ENCODE measurements at regions not wholly inside any gene's neighbourhood (a gene's known extent, or its start where the extent isn't known, plus 50 kb on each side); places are given as distances from the start of the nearest gene placed in this dataset.

DNA sequence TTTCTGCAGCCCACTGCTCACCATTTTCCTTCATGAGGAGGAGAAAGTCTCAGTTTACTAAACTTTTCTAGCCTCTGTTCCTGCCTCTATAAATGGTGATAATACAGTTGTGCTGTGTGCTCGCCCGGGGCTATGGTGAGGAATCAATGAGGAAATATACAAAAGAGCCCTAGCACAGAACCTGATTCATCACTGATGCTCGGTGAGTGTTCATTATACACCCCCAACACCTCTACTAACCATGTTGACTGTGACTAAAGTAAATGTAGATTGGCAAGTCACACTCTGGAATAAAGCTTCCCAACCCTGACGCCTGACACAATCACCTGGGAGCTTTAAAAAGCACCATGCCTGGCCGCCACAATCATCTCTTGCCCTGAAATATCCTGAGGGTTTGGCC lies 118.8 kb upstream of the CYP1B1 start:
- no peak overlapping the region for H3K4me3 ChIP-seq (ENCODE audit: low read length)
- peak; percentile 98 for DNase-seq (ENCODE audit: low read depth)
- no peak for TF ChIP-seq CTCF (IDR thresholded peaks at IDR 0.05; ENCODE audit: insufficient read depth, low read depth, low read length, missing control alignments)

- no peak for TF ChIP-seq CTCF (IDR thresholded peaks at IDR 0.05; ENCODE audit: insufficient read depth, low read depth, low read length, missing control alignments)
- DNase-seq (ENCODE audit: low read depth): no peak
- H3K4me3 ChIP-seq (ENCODE audit: low read length): no peak overlapping the region
Observed at GRCh38 chr2:38192976-38193375, 117.0 kb upstream of the CYP1B1 start.

GRCh38 chr2:38192046-38192445 lies 116.1 kb upstream of the CYP1B1 start:
- no peak for DNase-seq (ENCODE audit: low read depth)
- H3K4me3 ChIP-seq (ENCODE audit: low read length): no peak overlapping the region
- TF ChIP-seq CTCF (IDR thresholded peaks at IDR 0.05; ENCODE audit: insufficient read depth, low read depth, low read length, missing control alignments): no peak

DNA sequence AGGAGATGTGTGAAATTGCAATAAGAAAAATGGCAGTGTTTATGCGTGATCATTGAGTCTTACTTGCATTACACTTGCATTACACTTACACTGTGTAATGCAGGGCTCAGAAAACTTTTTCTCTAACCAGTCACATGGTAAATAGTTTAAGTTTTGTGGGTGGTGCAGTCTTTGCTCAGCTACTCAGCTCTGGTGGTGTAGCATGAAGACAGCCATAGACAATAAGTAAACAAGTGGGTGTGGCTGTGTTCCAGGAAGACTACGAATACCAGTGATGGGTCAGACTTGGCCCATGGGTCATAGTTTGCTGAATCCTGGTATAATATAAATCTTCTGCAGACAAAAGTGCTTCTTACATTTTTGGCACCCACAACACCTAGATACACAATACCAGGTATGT lies 115.6 kb upstream of the CYP1B1 start:
- peak; percentile 55 for DNase-seq (ENCODE audit: low read depth)
- no peak for TF ChIP-seq CTCF (IDR thresholded peaks at IDR 0.05; ENCODE audit: insufficient read depth, low read depth, low read length, missing control alignments)
- H3K4me3 ChIP-seq (ENCODE audit: low read length): no peak overlapping the region

DNA sequence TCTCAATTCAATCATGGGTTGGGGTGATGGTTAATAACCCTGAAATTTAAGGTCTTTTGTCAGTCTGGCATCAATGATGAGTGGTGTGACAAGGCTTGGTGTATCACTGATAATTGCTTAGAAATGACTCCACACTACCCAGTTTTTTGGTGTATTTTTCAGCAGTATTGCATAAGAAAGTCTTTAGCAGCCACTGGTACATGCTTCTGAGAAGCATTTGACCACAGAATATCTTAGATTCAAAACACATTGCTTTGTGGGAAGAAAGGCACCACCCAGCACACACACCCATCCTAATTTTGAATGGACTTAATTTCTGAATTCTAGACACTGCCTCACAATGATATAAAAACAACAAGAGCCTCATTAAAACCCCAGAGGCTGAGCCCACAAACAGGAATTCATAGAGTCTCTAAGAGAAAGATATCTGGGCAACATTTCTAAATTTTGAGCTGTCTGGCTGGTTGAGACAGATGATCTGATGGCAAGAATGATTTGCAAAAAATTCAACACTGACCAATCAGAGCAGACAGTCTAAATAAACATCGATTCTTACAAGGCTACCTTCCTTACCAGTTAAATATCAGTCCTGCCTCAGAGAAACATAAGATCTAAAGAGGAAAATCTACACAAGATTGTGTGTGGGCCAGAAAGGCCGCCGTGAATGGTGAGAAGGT lies 114.7 kb upstream of the CYP1B1 start:
- no peak for TF ChIP-seq CTCF (IDR thresholded peaks at IDR 0.05; ENCODE audit: insufficient read depth, low read depth, low read length, missing control alignments)
- DNase-seq (ENCODE audit: low read depth): no peak
- H3K4me3 ChIP-seq (ENCODE audit: low read length): no peak overlapping the region

GRCh38 chr2:38187541-38188011 lies 111.6 kb upstream of the CYP1B1 start:
- H3K4me3 ChIP-seq (ENCODE audit: low read length): no peak overlapping the region
- no peak for TF ChIP-seq CTCF (IDR thresholded peaks at IDR 0.05; ENCODE audit: insufficient read depth, low read depth, low read length, missing control alignments)
- peak; percentile 95 for DNase-seq (ENCODE audit: low read depth)

DNA sequence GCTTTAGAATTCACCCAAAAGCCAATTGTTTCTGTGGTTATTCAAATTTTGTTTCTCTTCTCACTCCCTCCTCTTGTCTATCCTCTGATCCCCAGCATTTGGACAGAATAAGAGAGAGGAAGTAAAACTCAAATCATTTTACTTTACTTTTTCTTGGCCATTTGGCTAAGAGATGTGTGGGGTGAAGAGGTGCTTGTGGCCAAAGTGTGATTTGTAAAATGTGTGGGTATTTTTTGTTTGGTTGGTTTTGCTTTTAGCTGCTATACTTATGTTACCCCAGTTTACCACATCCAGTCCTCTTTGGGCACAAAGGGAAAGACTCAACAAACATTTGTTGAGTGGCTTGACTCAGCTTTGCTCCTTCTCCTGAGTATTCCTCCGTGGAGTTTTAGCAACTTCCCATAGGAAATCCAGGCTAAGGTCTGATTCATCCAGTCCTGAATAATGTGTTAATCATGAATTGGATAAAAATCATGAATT lies 109.1 kb upstream of the CYP1B1 start:
- peak; percentile 82 for DNase-seq (ENCODE audit: low read depth)
- no peak overlapping the region for H3K4me3 ChIP-seq (ENCODE audit: low read length)
- TF ChIP-seq CTCF (IDR thresholded peaks at IDR 0.05; ENCODE audit: insufficient read depth, low read depth, low read length, missing control alignments): no peak

Data from epithelial cell of esophagus (primary cell).